PC-3 (cell line): ENCODE measurements at regions not wholly inside any gene's neighbourhood (a gene's known extent, or its start where the extent isn't known, plus 50 kb on each side); places are given as distances from the start of the nearest gene placed in this dataset.

Experiments used
- ATAC-seq: fragments of 200-7000 bp; cut with Tn5 transposase; 2 replicates; pipeline ENCODE4 v1.9.1; 2020; ENCODE audit warnings: mild to moderate bottlenecking, moderate library complexity
- BruUV-seq: library from RNA; stranded (reverse); fragments of 400-500 nt; replicated peaks from 2 replicates; lab custom pipeline; 2021; lab: Mats Ljungman, UMichigan
- CTCF ChIA-PET: fragments of 300-600 bp; sonication (Branson Sonifier 250); formaldehyde crosslinking; loops from one replicate; lab custom pipeline; 2022; ENCODE audit warnings: antibody characterized with exemption; lab: Charles Lee
- POLR2A ChIA-PET: fragments of 300-600 bp; sonication (Branson Sonifier 250); formaldehyde crosslinking; loops from one replicate; lab custom pipeline; 2022; ENCODE audit warnings: antibody characterized with exemption; ENCODE audit not compliant: unreplicated experiment; lab: Charles Lee
- DNase-seq: peaks from one replicate; pipeline ENCODE4 v3.0.0-alpha.2; 2015
- H2AFZ ChIP-seq: fragments of 300-600 bp; sonication (generic); 2 replicates; pipeline ENCODE4 v1.6.0; 2016; ENCODE audit warnings: antibody characterized with exemption, low read length
- H3F3A ChIP-seq: fragments of 300-600 bp; sonication (generic); one replicate; pipeline ENCODE4 v1.6.0; 2017; ENCODE audit warnings: antibody characterized with exemption, low read length, control low read depth, mild to moderate bottlenecking; ENCODE audit not compliant: unreplicated experiment
- H3K27ac ChIP-seq: fragments of 300-600 bp; sonication (generic); 2 replicates; pipeline ENCODE4 v1.5.1; 2016; ENCODE audit warnings: mild to moderate bottlenecking, low read length
- H3K27me3 ChIP-seq: fragments of 300-600 bp; sonication (generic); 2 replicates; pipeline ENCODE4 v1.6.1; 2016; ENCODE audit warnings: low read length, mixed read lengths
- H3K36me3 ChIP-seq: fragments of 300-600 bp; sonication (generic); 2 replicates; pipeline ENCODE4 v1.6.1; 2016; ENCODE audit warnings: low read depth, mixed run types, low read length, mixed read lengths
- H3K4me1 ChIP-seq: fragments of 300-600 bp; sonication (generic); 2 replicates; pipeline ENCODE4 v1.5.1; 2016; ENCODE audit warnings: low read length; ENCODE audit not compliant: insufficient read depth
- H3K4me2 ChIP-seq: fragments of 300-600 bp; sonication (generic); 2 replicates; pipeline ENCODE4 v1.6.0; 2016; ENCODE audit warnings: low read length
- H3K4me3 ChIP-seq: fragments of 300-600 bp; sonication (generic); 2 replicates; pipeline ENCODE4 v1.5.1; 2016; ENCODE audit warnings: mild to moderate bottlenecking, low read length, mixed read lengths
- H3K79me2 ChIP-seq: fragments of 300-600 bp; sonication (generic); 2 replicates; pipeline ENCODE4 v1.6.1; 2017; ENCODE audit warnings: low read length, mixed read lengths
- H3K9ac ChIP-seq: fragments of 300-600 bp; sonication (generic); 2 replicates; pipeline ENCODE4 v1.6.0; 2016; ENCODE audit warnings: mild to moderate bottlenecking, low read length
- H3K9me2 ChIP-seq: fragments of 300-600 bp; sonication (generic); replicated peaks from 2 replicates; pipeline ENCODE4 v1.6.1; 2016; ENCODE audit warnings: mixed run types, low read length, mixed read lengths
- H3K9me3 ChIP-seq: fragments of 300-600 bp; sonication (generic); 2 replicates; pipeline ENCODE4 v1.6.1; 2016; ENCODE audit warnings: low read length, mixed read lengths
- H4K20me1 ChIP-seq: fragments of 300-600 bp; sonication (generic); 2 replicates; pipeline ENCODE4 v1.6.1; 2016; ENCODE audit warnings: low read length, mixed read lengths
- EZH2 ChIP-seq: fragments of 300-600 bp; sonication (generic); IDR thresholded peaks from one replicate; pipeline ENCODE4 v1.6.1; 2017; ENCODE audit warnings: antibody characterized with exemption, mild to moderate bottlenecking, low read length; ENCODE audit not compliant: unreplicated experiment
- EZH2phosphoT487 ChIP-seq: fragments of 300-600 bp; sonication (generic); IDR thresholded peaks from 2 replicates; pipeline ENCODE4 v1.6.1; 2018; ENCODE audit warnings: mild to moderate bottlenecking, antibody characterized with exemption, low read length, borderline replicate concordance
- intact Hi-C: fragments of 100-400 bp; cut with micrococcal nuclease; formaldehyde crosslinking; loops from 2 replicates; pipeline ENCODE4 v1.9.0; 2023
- TF ChIP-seq, protein P1 (sequence below): fragments of 300-600 bp; sonication (generic); conservative IDR thresholded peaks from 2 replicates; pipeline ENCODE4 v1.5.1; 2017; ENCODE audit warnings: antibody characterized with exemption, low read depth, mild to moderate bottlenecking, low read length

DNA sequence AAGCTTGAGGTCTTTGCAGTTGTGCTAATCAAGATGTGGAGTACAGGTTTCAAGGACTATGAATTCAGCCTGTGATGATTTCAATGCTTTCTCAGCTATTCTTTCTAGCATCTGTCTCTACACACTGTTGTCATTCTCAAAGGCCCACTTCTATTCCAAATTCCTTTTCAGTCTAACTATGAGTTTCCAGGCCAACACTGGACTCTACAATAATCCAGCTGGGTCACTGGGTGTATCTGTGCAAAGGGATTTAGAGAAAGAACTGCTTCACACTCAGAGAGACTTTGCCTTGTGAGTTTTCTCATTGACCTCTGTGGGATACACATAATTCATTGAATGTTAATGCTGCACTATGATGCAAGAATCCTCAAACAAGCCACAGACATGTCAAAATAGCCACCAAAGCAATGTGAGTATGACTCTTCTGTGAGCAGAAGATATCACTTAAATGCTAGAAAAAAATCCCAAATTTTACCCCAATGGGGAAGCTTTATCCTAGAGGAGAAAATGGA lies 171.8 kb upstream of the CLNK start:
- DNase-seq (no peak), ATAC-seq (no peak)
- H3K9me2 ChIP-seq: no peaks in the 10 kb centered on the region
- no peaks in the 10 kb centered on the region for H4K20me1 ChIP-seq
- no peak overlapping the region for H3K4me2 ChIP-seq
- H3K9ac ChIP-seq: no peak overlapping the region
- TF ChIP-seq, protein P1, sequence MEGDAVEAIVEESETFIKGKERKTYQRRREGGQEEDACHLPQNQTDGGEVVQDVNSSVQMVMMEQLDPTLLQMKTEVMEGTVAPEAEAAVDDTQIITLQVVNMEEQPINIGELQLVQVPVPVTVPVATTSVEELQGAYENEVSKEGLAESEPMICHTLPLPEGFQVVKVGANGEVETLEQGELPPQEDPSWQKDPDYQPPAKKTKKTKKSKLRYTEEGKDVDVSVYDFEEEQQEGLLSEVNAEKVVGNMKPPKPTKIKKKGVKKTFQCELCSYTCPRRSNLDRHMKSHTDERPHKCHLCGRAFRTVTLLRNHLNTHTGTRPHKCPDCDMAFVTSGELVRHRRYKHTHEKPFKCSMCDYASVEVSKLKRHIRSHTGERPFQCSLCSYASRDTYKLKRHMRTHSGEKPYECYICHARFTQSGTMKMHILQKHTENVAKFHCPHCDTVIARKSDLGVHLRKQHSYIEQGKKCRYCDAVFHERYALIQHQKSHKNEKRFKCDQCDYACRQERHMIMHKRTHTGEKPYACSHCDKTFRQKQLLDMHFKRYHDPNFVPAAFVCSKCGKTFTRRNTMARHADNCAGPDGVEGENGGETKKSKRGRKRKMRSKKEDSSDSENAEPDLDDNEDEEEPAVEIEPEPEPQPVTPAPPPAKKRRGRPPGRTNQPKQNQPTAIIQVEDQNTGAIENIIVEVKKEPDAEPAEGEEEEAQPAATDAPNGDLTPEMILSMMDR: no peak
- no peaks in the 10 kb centered on the region for H3F3A ChIP-seq
- H3K27me3 ChIP-seq: no peaks in the 10 kb centered on the region
- ChIA-PET POLR2A (no interaction called here), CTCF (no interaction called here)
- no peak overlapping the region for H3K4me3 ChIP-seq
- intact Hi-C loops: no loop called here
- no peaks in the 10 kb centered on the region for H3K36me3 ChIP-seq
- BruUV-seq: no TSS peak
- H3K27ac ChIP-seq: no peak overlapping the region
- H3K4me1 ChIP-seq: no peaks in the 10 kb centered on the region
- no peaks in the 10 kb centered on the region for H3K9me3 ChIP-seq
- no peak overlapping the region for H2AFZ ChIP-seq
- H3K79me2 ChIP-seq: no peaks in the 10 kb centered on the region

DNA sequence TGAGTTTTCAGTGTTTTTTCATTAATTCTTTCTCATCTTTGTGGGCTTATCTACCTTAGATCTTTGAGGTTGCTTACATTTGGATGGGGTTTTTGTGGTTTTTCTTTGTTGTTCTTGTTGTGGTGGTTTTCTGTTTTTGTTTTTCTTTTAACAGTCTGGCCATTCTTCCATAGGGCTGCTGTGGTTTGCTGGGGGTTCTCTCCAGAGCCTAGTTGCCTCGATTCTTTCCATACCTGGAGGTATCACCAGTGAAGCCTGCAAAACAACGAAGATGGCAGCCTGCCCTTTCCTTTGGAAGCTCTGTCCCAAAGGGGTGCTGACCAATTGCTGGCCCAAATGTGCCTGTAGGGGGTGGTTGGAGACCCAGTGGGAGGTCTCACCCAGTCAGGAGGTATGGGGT lies 168.6 kb upstream of the CLNK start:
- BruUV-seq: no TSS peak
- Histone ChIP-seq H4K20me1 (no peaks in the 10 kb centered on the region), H3K27ac (no peak overlapping the region), H2AFZ (no peak overlapping the region), H3K4me3 (no peak overlapping the region), H3K9me3 (no peaks in the 10 kb centered on the region), H3K27me3 (no peaks in the 10 kb centered on the region), H3F3A (no peaks in the 10 kb centered on the region), H3K9ac (no peak overlapping the region), H3K4me1 (no peaks in the 10 kb centered on the region), H3K36me3 (no peaks in the 10 kb centered on the region), H3K4me2 (no peak overlapping the region), H3K79me2 (no peaks in the 10 kb centered on the region), H3K9me2 (no peaks in the 10 kb centered on the region)
- ChIA-PET CTCF (no interaction called here), POLR2A (no interaction called here)
- TF ChIP-seq EZH2 (no peak), EZH2phosphoT487 (no peak)
- TF ChIP-seq, protein P1: no peak
- intact Hi-C loops: no loop called here
- no peak for ATAC-seq
- no peak for DNase-seq

DNA sequence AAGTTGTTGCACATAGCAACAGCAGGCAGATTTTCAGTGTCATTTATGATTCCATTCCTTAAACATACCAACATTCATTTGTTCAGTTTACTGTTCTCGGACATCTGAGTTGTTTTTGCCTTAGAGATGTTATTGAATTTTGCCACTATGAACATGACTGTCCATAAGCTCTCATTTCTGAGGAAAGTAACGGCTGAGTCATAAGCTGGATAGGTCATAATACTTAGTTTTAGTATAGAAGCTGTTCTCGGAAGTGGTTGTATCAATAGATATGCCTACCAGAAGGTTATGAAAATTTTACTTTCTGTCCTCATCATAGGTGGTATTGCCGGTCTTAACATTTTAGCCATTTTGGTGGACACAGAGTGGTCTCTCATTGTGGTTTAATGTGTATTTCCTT lies 157.1 kb upstream of the CLNK start:
- Histone ChIP-seq H3K4me3 (no peak overlapping the region), H3K9me2 (no peaks in the 10 kb centered on the region), H2AFZ (no peak overlapping the region), H3K27me3 (no peaks in the 10 kb centered on the region), H4K20me1 (no peaks in the 10 kb centered on the region), H3K27ac (no peak overlapping the region), H3F3A (no peaks in the 10 kb centered on the region), H3K79me2 (no peaks in the 10 kb centered on the region), H3K4me1 (no peaks in the 10 kb centered on the region), H3K9me3 (no peaks in the 10 kb centered on the region), H3K4me2 (no peak overlapping the region), H3K9ac (no peak overlapping the region), H3K36me3 (no peaks in the 10 kb centered on the region)
- TF ChIP-seq EZH2 (no peak), EZH2phosphoT487 (no peak)
- DNase-seq (peak; percentile 3), ATAC-seq (no peak)
- ChIA-PET POLR2A (no interaction called here), CTCF (no interaction called here)
- intact Hi-C loops: no loop called here
- BruUV-seq: no TSS peak
